ENCODE measurements at regions not wholly inside any gene's neighbourhood (a gene's known extent, or its start where the extent isn't known, plus 50 kb on each side); places are given as distances from the start of the nearest gene placed in this dataset.
"Not testable (repeated sequence)": the region's sequence is repeated elsewhere in the genome, so short reads cannot be mapped to it uniquely, and the experiment has no call there.

GRCh38 chr1:233463333-233463732, 135.8 kb downstream of the MAP3K21 start:
- Histone ChIP-seq H3K9me3 (replicated peaks) (peaks cover 13% of the 10 kb centered on the region), H3K27ac (replicated peaks) (no peak overlapping the region), H3K36me3 (no peaks in the 10 kb centered on the region), H3K4me3 (no peak overlapping the region), H3K4me1 (no peaks in the 10 kb centered on the region), H3K27me3 (ENCODE audit: low read depth) (no peaks in the 10 kb centered on the region)
- no peak for TF ChIP-seq CTCF (IDR thresholded peaks at IDR 0.05; ENCODE audit: borderline replicate concordance)
- DNase-seq = no peak
- intact Hi-C loops (cut with micrococcal nuclease) = no loop called here

- TF ChIP-seq CTCF (IDR thresholded peaks at IDR 0.05; ENCODE audit: borderline replicate concordance) = no peak
- Histone ChIP-seq H3K4me3 (no peak overlapping the region), H3K27ac (replicated peaks) (no peak overlapping the region), H3K4me1 (no peaks in the 10 kb centered on the region), H3K9me3 (replicated peaks) (peaks cover 13% of the 10 kb centered on the region), H3K36me3 (no peaks in the 10 kb centered on the region), H3K27me3 (ENCODE audit: low read depth) (no peaks in the 10 kb centered on the region)
- no peak for DNase-seq
- intact Hi-C loops (cut with micrococcal nuclease) = no loop called here
These were observed 138.3 kb downstream of the MAP3K21 start for GRCh38 chr1:233465745-233466343.

GRCh38 chr1:233470741-233471499, 143.0 kb upstream of the KCNK1 start:
- Histone ChIP-seq H3K9me3 (replicated peaks) (peaks cover 4% of the 10 kb centered on the region), H3K27ac (replicated peaks) (no peak overlapping the region), H3K36me3 (no peaks in the 10 kb centered on the region), H3K27me3 (ENCODE audit: low read depth) (peaks cover 4% of the 10 kb centered on the region), H3K4me3 (no peak overlapping the region), H3K4me1 (no peaks in the 10 kb centered on the region)
- no peak for TF ChIP-seq CTCF (IDR thresholded peaks at IDR 0.05; ENCODE audit: borderline replicate concordance)
- DNase-seq = no peak
- intact Hi-C loops (cut with micrococcal nuclease) = no loop called here

GRCh38 chr1:233471851-233472250, 142.1 kb upstream of the KCNK1 start:
- H3K27me3 ChIP-seq (ENCODE audit: low read depth); intact Hi-C loops (cut with micrococcal nuclease); DNase-seq; H3K4me1 ChIP-seq; H3K4me3 ChIP-seq; H3K36me3 ChIP-seq; H3K9me3 ChIP-seq (replicated peaks); H3K27ac ChIP-seq (replicated peaks): not testable (repeated sequence)

- H3K4me1 ChIP-seq; H3K27me3 ChIP-seq (ENCODE audit: low read depth); H3K36me3 ChIP-seq; intact Hi-C loops (cut with micrococcal nuclease); H3K4me3 ChIP-seq; H3K27ac ChIP-seq (replicated peaks); H3K9me3 ChIP-seq (replicated peaks); DNase-seq: not testable (repeated sequence)
These were observed 141.1 kb upstream of the KCNK1 start for GRCh38 chr1:233472796-233473195.

GRCh38 chr1:233473549-233474204, 140.2 kb upstream of the KCNK1 start:
- DNase-seq = no peak
- no peak for TF ChIP-seq CTCF (IDR thresholded peaks at IDR 0.05; ENCODE audit: borderline replicate concordance)
- Histone ChIP-seq H3K36me3 (no peaks in the 10 kb centered on the region), H3K4me1 (no peaks in the 10 kb centered on the region), H3K9me3 (replicated peaks) (no peaks in the 10 kb centered on the region), H3K27ac (replicated peaks) (no peak overlapping the region), H3K4me3 (no peak overlapping the region), H3K27me3 (ENCODE audit: low read depth) (peaks cover 4% of the 10 kb centered on the region)
- intact Hi-C loops (cut with micrococcal nuclease) = no loop called here

Measured in left ventricle myocardium inferior (tissue), 1 donor.